Panc1 (cell line): ENCODE measurements at regions not wholly inside any gene's neighbourhood (a gene's known extent, or its start where the extent isn't known, plus 50 kb on each side); places are given as distances from the start of the nearest gene placed in this dataset.

Source experiments
- CTCF ChIP-seq: fragments of 450-650 bp; IDR thresholded peaks from 2 replicates; pipeline ENCODE4 v1.5.1; 2017; ENCODE audit warnings: mild to moderate bottlenecking
- POLR2AphosphoS5 ChIP-seq: IDR thresholded peaks from 2 replicates; pipeline ENCODE4 v1.6.1; 2012; ENCODE audit warnings: mild to moderate bottlenecking, low read depth, low read length, moderate library complexity
- SIN3A ChIP-seq: IDR thresholded peaks from 2 replicates; pipeline ENCODE4 v1.6.1; 2012; ENCODE audit warnings: low read depth, mild to moderate bottlenecking, low read length, moderate library complexity, borderline replicate concordance; ENCODE audit not compliant: insufficient read depth

GRCh38 chr2:173785813-173786212, 179.4 kb downstream of the SP3 start:
- TF ChIP-seq CTCF: no peak
- TF ChIP-seq POLR2AphosphoS5: no peak
- TF ChIP-seq SIN3A: no peak
